ENCODE measurements at regions not wholly inside any gene's neighbourhood (a gene's known extent, or its start where the extent isn't known, plus 50 kb on each side); places are given as distances from the start of the nearest gene placed in this dataset.

DNA sequence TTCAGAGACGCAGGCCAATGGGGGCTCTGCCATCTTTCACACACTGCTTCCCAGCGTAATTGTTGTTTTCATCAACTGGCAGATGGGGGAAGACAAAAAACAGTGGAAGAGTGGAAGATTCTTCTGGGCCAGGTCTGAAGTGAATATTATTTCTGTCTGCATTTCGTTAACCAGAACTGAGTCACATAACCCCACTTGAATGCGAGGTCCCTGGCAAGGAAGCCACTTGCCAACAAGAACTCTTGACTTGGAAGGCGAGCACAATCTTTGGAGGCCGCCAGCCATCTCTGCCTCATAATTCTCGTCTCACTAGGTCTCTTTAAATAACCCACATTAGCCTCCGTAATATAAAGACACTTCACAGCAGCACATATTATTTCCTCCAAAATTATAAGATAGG, 75.4 kb downstream of the CYB561 start:
- H3K4me3 Mint-ChIP-seq: no peak overlapping the region
- CTCF ChIA-PET: no interaction called here
- ATAC-seq: no peak
- H3K27me3 Mint-ChIP-seq: no peaks in the 10 kb centered on the region
- H3K27ac Mint-ChIP-seq: no peak overlapping the region
- DNase-seq: no peak
- H3K4me1 Mint-ChIP-seq: no peaks in the 10 kb centered on the region
- no peaks in the 10 kb centered on the region for H3K36me3 Mint-ChIP-seq
- no peaks in the 10 kb centered on the region for H3K9me3 Mint-ChIP-seq (ENCODE audit: low read depth)

DNA sequence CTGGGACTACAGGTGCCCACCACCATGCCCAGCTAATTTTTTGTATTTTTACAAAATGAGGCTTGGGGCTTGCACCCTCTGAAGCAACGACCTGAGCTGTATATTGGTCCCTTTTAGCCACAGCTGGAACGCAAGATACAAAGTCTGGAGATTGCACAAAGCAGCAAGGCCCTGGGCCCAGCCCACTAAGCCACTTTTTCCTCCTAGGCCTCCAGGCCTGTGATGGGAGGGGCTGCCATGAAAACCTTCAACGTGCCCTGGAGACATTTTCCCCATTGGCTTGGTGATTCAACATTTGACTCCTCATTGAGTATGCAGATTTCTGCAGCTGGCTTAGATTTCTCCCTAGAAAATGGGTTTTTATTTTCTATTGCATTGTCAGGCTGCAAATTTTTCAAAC, 69.2 kb downstream of the CYB561 start:
- peaks cover 12% of the 10 kb centered on the region for H3K9me3 Mint-ChIP-seq (ENCODE audit: low read depth)
- no peaks in the 10 kb centered on the region for H3K4me1 Mint-ChIP-seq
- DNase-seq (no peak), ATAC-seq (no peak)
- H3K4me3 Mint-ChIP-seq: no peak overlapping the region
- H3K27me3 Mint-ChIP-seq: no peaks in the 10 kb centered on the region
- CTCF ChIA-PET: interaction anchor here (0.8 kb wide), 1 partner anchor 30 kb away, joined by 3 read pairs; no protein-coding TSS in a partner anchor
- H3K36me3 Mint-ChIP-seq: peaks cover 22% of the 10 kb centered on the region
- H3K27ac Mint-ChIP-seq: no peak overlapping the region

DNA sequence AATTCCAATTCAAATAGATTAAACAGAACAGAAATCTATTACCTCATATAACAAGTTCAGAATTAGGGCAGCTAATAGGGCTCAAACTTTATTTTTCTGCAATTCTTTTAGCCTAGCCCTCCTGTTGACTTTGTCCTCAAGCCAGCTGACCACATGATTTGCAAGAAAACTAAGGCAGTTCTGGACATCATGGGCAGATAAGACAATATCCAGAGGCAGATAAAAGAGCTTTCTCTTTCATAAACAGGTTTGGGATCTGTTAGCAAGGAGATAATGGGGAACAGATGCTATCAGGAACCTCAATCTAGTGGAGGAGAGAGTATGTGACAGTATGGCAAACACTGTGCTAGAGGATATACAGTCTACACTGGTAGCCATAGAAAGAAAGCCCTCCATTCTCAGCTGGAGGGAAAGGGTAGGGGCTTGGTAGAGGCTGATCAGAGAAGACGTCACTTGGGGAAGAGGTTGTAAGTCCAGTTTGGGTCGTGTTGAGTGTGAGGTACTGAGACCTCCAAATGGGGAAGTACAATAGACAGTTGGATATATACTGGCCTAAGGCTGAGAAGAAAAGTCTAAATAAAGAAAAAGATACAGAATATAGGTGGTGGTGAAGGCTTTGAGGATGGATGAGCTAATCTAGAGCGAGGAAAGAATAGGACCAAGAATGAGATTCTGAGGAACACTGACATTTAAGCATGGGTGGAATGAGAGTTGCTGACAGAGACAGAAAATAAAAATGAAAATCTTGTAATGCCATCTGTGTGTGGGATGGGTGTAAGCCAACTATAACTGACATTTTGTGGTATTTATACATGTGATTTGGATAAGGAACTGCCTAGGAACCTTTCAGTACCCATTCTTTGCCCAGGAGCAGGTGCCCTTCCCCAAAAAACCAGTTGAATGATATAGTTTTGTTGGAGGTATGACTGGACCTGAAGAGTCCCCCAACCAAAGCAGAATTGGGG, 67.4 kb downstream of the CYB561 start:
- H3K4me1 Mint-ChIP-seq: no peaks in the 10 kb centered on the region
- ATAC-seq (no peak), DNase-seq (no peak)
- H3K27me3 Mint-ChIP-seq: no peaks in the 10 kb centered on the region
- H3K27ac Mint-ChIP-seq: no peak overlapping the region
- H3K4me3 Mint-ChIP-seq: no peak overlapping the region
- H3K36me3 Mint-ChIP-seq: peaks cover 22% of the 10 kb centered on the region
- peaks cover 12% of the 10 kb centered on the region for H3K9me3 Mint-ChIP-seq (ENCODE audit: low read depth)
- CTCF ChIA-PET: no interaction called here

DNA sequence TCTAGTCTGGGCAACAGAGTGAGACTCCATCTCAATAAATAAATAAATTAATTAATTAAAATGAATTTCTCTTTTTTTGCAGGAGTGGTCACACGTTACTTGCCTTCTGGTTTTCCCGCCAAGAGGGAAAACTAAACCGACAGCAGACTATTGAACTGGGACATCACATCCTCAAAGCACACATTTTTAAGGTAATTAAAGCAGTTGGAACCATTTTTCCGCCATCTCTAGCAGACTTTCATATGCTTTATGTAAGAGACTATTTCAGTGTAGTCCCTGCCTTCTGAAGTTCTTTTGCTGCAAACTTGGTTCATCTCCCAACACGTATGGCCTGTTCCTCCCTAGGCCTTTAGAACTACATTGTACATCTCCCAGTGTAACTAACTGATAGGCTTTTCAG, 66.5 kb downstream of the CYB561 start:
- H3K27ac Mint-ChIP-seq: no peak overlapping the region
- H3K4me1 Mint-ChIP-seq: no peaks in the 10 kb centered on the region
- H3K27me3 Mint-ChIP-seq: no peaks in the 10 kb centered on the region
- peaks cover 22% of the 10 kb centered on the region for H3K36me3 Mint-ChIP-seq
- ATAC-seq (no peak), DNase-seq (no peak)
- no peak overlapping the region for H3K4me3 Mint-ChIP-seq
- peaks cover 12% of the 10 kb centered on the region for H3K9me3 Mint-ChIP-seq (ENCODE audit: low read depth)
- CTCF ChIA-PET: no interaction called here

DNA sequence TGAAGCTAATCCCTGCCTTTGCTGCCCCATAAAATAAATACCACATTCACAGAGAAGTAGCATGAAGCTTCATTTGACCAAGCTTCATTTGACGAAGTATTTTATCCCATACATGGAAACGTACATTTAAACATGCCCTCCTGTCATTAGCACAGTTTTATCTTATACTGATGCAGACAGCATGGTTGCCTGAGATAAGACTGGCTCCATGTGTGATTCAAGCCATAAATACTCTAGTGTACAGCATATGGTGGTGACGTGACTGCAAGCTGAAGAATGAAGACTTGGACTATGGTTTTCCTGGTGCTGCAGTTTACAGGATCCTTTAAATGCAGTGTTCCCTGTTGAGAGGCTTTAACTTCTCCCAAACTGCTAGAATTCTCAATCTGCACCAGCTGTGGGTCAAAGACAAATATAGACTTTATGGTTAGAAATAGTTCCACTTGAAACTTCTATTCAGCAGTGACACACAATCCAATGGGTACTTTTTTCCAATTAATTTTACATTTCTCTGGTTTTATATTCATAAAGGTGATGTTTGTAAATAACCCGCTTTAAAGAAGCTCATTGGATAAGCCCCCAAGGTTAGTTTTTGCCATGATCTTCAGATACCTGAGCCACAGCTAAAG, 64.9 kb downstream of the CYB561 start:
- ATAC-seq: no peak
- no peaks in the 10 kb centered on the region for H3K27me3 Mint-ChIP-seq
- H3K36me3 Mint-ChIP-seq: peaks cover 22% of the 10 kb centered on the region
- H3K4me1 Mint-ChIP-seq: no peaks in the 10 kb centered on the region
- peaks cover 12% of the 10 kb centered on the region for H3K9me3 Mint-ChIP-seq (ENCODE audit: low read depth)
- no peak for DNase-seq
- H3K27ac Mint-ChIP-seq: no peak overlapping the region
- CTCF ChIA-PET: interaction anchor here (1.1 kb wide), 2 partner anchors 25 to 97 kb away, joined by 3 to 5 read pairs; no protein-coding TSS in a partner anchor
- H3K4me3 Mint-ChIP-seq: no peak overlapping the region

DNA sequence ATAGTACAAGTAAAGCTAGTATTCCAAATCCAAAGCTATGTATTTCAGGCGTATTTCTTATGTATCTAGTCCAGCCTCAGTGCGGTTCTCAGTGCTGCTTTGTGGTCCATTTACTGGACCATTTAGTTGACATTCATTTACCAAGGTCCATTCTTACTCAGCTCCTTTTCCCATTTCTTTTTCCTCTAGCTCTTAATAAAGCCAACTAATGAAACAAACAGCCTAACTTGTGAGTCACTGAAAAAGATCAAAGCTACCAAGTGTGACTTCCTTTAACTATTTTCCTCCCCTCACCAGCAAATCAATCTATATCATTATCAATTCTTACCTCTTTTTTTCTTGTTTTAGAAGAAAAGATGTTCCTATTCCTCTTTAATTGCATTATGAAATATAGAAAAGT, 64.0 kb downstream of the CYB561 start:
- no peak overlapping the region for H3K4me3 Mint-ChIP-seq
- H3K27ac Mint-ChIP-seq: no peak overlapping the region
- CTCF ChIA-PET: interaction anchor here (1.1 kb wide), 1 partner anchor 96 kb away, joined by 3 read pairs; no protein-coding TSS in a partner anchor
- DNase-seq: no peak
- H3K4me1 Mint-ChIP-seq: no peaks in the 10 kb centered on the region
- no peaks in the 10 kb centered on the region for H3K27me3 Mint-ChIP-seq
- H3K36me3 Mint-ChIP-seq: peaks cover 22% of the 10 kb centered on the region
- no peak for ATAC-seq
- H3K9me3 Mint-ChIP-seq (ENCODE audit: low read depth): peaks cover 12% of the 10 kb centered on the region

Data from activated CD8-positive, alpha-beta memory T cell treated with anti-CD3 and anti-CD28 coated beads, Interleukin-2, amount 10 ng/mL, durations not matched to agents 7 days and 5 days (primary cell).